ENCODE measurements at regions not wholly inside any gene's neighbourhood (a gene's known extent, or its start where the extent isn't known, plus 50 kb on each side); places are given as distances from the start of the nearest gene placed in this dataset.

GRCh38 chr18:11526675-11527074 lies 82.7 kb upstream of the SLC35G4 start:
- Histone ChIP-seq H3K36me3 (no peaks in the 10 kb centered on the region), H3K4me1 (no peaks in the 10 kb centered on the region), H3K4me2 (no peak overlapping the region), H2AFZ (replicated peaks) (no peak overlapping the region), H3K9ac (no peak overlapping the region), H3K27ac (no peak overlapping the region), H3K27me3 (no peaks in the 10 kb centered on the region), H3K79me2 (ENCODE audit: low read depth) (no peaks in the 10 kb centered on the region), H3K9me3 (ENCODE audit: low read depth) (no peaks in the 10 kb centered on the region), H3K4me3 (no peak overlapping the region), H3F3A (ENCODE audit: low read depth) (no peaks in the 10 kb centered on the region), H4K20me1 (ENCODE audit: low read depth) (no peaks in the 10 kb centered on the region)
- H3K27me3 Mint-ChIP-seq (ENCODE audit: insufficient read depth, low read depth): peaks cover 2% of the 10 kb centered on the region
- no peaks in the 10 kb centered on the region for H3K36me3 Mint-ChIP-seq
- no peak overlapping the region for H3K27ac Mint-ChIP-seq
- no peak for DNase-seq (ENCODE audit: low spot score)
- TF ChIP-seq EZH2phosphoT487 (IDR thresholded peaks at IDR 0.05): no peak
- TF ChIP-seq EZH2 (IDR thresholded peaks at IDR 0.05): no peak
- no peak for TF ChIP-seq CTCF (IDR thresholded peaks at IDR 0.05)
- no peak overlapping the region for H3K4me3 Mint-ChIP-seq
- H3K4me1 Mint-ChIP-seq: no peaks in the 10 kb centered on the region
- no peaks in the 10 kb centered on the region for H3K9me3 Mint-ChIP-seq

- Mint-ChIP-seq H3K9me3 (no peaks in the 10 kb centered on the region), H3K27me3 (ENCODE audit: insufficient read depth, low read depth) (no peaks in the 10 kb centered on the region), H3K36me3 (no peaks in the 10 kb centered on the region), H3K27ac (no peak overlapping the region), H3K4me1 (no peaks in the 10 kb centered on the region), H3K4me3 (no peak overlapping the region)
- H3K27me3 ChIP-seq: peaks cover 2% of the 10 kb centered on the region
- H3K9ac ChIP-seq: no peak overlapping the region
- H3K79me2 ChIP-seq (ENCODE audit: low read depth): no peaks in the 10 kb centered on the region
- no peak overlapping the region for H2AFZ ChIP-seq (replicated peaks)
- no peaks in the 10 kb centered on the region for H4K20me1 ChIP-seq (ENCODE audit: low read depth)
- TF ChIP-seq EZH2 (IDR thresholded peaks at IDR 0.05) (no peak), EZH2phosphoT487 (IDR thresholded peaks at IDR 0.05) (no peak), CTCF (IDR thresholded peaks at IDR 0.05) (no peak)
- no peaks in the 10 kb centered on the region for H3K9me3 ChIP-seq (ENCODE audit: low read depth)
- no peaks in the 10 kb centered on the region for H3F3A ChIP-seq (ENCODE audit: low read depth)
- H3K36me3 ChIP-seq: no peaks in the 10 kb centered on the region
- no peak overlapping the region for H3K4me2 ChIP-seq
- no peak overlapping the region for H3K27ac ChIP-seq
- H3K4me3 ChIP-seq: no peak overlapping the region
- peaks cover 1% of the 10 kb centered on the region for H3K4me1 ChIP-seq
- no peak for DNase-seq (ENCODE audit: low spot score)
Measured at GRCh38 chr18:11523804-11524203, 85.6 kb upstream of the SLC35G4 start.

- TF ChIP-seq EZH2 (IDR thresholded peaks at IDR 0.05): no peak
- TF ChIP-seq CTCF (IDR thresholded peaks at IDR 0.05): no peak
- no peak for TF ChIP-seq EZH2phosphoT487 (IDR thresholded peaks at IDR 0.05)
- Histone ChIP-seq H3K9me3 (ENCODE audit: low read depth) (no peaks in the 10 kb centered on the region), H2AFZ (replicated peaks) (no peak overlapping the region), H3F3A (ENCODE audit: low read depth) (no peaks in the 10 kb centered on the region), H4K20me1 (ENCODE audit: low read depth) (no peaks in the 10 kb centered on the region), H3K27ac (no peak overlapping the region), H3K4me3 (no peak overlapping the region), H3K4me1 (peaks cover 3% of the 10 kb centered on the region), H3K9ac (no peak overlapping the region), H3K79me2 (ENCODE audit: low read depth) (no peaks in the 10 kb centered on the region), H3K27me3 (peaks cover 8% of the 10 kb centered on the region), H3K36me3 (no peaks in the 10 kb centered on the region), H3K4me2 (no peak overlapping the region)
- DNase-seq (ENCODE audit: low spot score): no peak
- Mint-ChIP-seq H3K9me3 (no peaks in the 10 kb centered on the region), H3K36me3 (no peaks in the 10 kb centered on the region), H3K27me3 (ENCODE audit: insufficient read depth, low read depth) (no peaks in the 10 kb centered on the region), H3K27ac (no peak overlapping the region), H3K4me3 (no peak overlapping the region), H3K4me1 (peaks cover 2% of the 10 kb centered on the region)
Measured at GRCh38 chr18:11522992-11523391, 86.4 kb upstream of the SLC35G4 start.
